SHP77 treated with DMSO at 0.1 percent for 48 hours (cell line): ENCODE measurements at regions not wholly inside any gene's neighbourhood (a gene's known extent, or its start where the extent isn't known, plus 50 kb on each side); places are given as distances from the start of the nearest gene placed in this dataset.
"Not testable (repeated sequence)": the region's sequence is repeated elsewhere in the genome, so short reads cannot be mapped to it uniquely, and the experiment has no call there.

ENCODE experiments used
- DNase-seq: peaks from one replicate; lab custom pipeline; 2025; lab: John Stamatoyannopoulos, UW

DNA sequence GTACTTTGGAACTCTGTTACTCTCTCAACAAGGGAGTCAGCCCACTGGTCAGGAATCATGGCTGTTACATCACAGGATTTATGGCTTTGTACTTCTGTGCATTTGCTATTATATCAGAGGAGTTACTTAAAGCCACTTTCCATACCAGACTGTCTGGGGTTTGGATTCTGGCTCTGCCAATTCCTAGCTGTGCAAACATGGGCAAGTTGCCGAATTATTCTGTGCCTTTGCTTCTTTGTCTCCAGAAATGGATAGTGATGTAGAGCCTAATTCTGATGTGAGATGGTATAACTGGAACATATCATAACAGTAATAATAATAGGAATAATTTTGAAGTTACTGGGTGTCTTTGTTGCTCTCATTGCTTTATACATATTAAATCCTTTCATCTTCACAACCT is 1047.3 kb upstream of the SEMA6A start:
- no peak for DNase-seq

DNA sequence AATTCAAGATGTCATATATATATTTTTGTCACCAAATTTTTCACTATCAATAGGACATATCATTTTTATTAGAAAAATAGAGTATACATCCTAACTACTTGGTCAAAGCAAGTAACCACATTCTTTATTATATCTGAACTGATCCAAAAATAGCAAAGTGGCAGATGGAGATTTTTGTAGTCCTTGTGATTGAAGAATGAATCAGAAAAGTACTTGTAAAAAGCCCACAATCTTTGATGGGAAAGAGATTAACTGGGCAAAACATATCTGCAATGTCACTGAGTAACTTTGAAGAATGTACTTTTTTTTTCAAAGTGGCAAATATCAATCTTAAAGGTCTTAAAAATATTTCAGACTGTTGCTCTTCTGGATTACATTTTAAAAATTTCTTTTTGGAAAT is 1040.6 kb upstream of the SEMA6A start:
- DNase-seq: no peak

DNA sequence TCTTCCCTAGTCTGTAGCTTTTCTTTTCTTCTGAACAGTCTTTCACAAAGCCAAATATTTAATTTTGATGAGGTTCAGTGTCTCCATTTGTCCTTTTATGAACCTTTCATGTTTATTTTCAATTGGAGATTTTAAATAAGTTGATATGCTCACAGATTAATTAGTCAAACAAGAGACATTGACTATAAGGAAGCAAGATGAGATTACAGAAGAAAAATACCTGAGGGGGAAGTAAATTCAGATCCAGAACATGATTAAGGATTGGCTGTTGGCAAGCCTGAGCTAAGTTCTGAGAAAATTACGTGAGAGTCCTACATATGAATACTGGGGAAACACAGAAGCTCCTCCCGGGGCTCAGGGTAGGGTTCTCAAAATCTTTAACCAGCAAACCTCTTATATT is 1039.8 kb upstream of the SEMA6A start:
- no peak for DNase-seq

- no peak for DNase-seq
Observed at GRCh38 chr5:117604845-117605244, 1030.2 kb upstream of the SEMA6A start.

GRCh38 chr5:117599811-117600210 is 1025.2 kb upstream of the SEMA6A start:
- not testable (repeated sequence) for DNase-seq

DNA sequence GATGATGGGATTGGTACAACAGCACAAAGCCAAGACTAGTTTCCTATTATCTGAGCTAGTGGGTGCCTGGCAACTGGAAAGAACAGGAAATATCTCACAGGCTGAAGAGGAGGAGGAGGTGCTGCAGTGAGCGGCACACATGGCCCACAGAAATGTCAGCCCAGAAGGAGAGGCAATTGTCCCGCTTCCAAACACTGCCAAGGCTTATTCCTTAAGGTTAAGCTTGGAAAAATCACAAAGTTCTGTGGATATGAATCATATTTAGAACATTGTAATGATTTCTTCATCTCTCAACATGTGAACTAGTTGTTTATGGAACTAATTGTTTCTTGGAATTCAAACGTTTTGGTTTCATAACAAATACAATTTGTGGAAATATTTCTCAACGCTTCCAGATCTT is 1019.5 kb upstream of the SEMA6A start:
- DNase-seq: no peak

DNA sequence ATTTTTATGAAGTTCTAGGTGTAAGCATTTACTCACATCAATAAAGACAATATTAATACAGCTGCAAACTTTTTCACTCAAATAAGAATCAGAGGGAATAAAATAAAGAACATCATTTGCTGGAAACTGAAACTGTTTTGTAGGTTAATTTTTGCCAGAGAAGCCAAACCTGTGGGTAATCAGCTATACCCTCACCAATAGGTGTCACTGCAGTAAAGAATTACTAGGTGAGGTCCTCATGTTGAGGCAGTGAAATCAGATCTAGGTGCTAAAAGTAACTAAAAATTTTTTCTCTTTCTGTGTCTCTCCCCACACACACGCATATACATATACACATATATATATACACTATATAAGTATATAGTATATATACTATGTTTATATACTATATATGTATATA is 1016.3 kb upstream of the SEMA6A start:
- DNase-seq: no peak

- DNase-seq: no peak
Observed at GRCh38 chr5:117588611-117589010, 1014.0 kb upstream of the SEMA6A start.

DNA sequence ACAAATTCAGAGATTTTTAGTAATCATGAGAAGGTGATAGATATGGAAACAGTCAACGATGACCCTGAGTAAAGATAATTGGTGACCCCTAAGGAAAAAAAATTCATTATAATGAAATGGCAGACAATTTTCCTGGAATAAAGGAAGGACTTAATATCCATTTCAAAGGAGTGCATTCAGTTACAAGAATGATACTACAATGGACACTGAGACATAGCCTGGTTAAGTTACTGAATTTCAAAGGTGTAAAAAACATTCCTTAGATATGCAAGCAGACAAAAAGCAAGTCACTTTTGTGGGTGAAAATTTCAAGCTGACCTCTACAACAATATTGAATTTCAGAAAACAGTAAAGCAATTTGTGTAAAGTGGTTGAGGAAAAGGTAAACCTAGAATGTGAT is 1012.5 kb upstream of the SEMA6A start:
- no peak for DNase-seq

DNA sequence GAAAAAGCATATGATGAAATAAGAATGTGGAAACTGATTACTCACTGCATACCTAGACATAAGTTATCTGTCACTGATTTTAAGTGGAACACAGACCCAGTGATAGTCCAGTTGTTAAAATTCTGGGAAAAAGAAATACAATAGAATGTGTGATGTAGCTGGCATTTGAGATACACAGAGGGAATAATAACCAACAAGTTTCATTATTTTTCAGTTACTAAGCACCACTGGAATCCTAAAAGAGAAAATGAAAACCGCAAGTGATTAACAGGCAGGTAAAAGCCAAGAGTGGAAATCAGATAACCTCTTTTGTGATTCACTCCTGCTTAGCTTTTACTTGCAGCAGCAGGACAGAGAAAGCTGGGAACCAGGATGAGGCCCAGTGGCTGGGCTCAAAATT is 994.0 kb upstream of the SEMA6A start:
- DNase-seq: no peak

GRCh38 chr5:117568126-117568525 is 993.5 kb upstream of the SEMA6A start:
- no peak for DNase-seq

DNA sequence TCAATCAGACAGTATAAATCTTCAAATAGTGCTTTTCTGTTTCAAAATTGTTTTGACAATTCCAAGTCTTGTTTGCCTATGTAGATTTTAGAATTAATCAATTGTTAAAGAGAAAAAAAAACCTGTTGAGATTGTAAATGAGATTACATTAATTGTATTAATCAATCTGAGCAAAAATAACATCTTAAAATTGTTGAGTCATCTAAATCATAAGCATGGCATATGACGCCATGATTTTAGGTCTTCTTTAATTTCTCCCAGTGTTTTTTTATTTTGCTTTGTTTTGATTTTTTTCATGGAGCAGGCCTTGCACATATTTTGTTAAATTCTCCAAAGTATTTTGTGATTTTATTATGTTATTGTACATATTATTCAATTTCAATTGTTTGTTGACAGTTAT is 988.0 kb upstream of the SEMA6A start:
- no peak for DNase-seq

DNA sequence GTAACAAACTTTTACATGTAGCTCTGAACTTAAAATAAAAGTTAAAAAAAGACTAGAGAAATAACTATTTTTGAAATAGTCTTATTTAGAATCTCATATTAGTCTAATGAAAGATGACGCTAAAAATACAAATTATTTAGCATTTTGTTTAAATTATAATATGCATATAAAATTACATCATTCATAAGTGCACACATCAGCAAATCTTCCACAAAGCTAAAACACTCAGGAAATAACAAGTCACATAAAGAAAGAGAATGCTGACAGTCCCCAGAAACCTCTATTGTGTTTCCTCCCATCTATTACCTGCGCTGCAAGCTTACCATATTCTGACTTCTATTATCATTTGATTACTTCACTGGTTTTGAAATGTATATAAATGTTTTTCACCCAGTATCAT is 986.9 kb upstream of the SEMA6A start:
- DNase-seq: no peak

GRCh38 chr5:117559005-117559844 is 984.6 kb upstream of the SEMA6A start:
- DNase-seq: no peak

GRCh38 chr5:117551236-117551635 is 976.6 kb upstream of the SEMA6A start:
- no peak for DNase-seq

DNA sequence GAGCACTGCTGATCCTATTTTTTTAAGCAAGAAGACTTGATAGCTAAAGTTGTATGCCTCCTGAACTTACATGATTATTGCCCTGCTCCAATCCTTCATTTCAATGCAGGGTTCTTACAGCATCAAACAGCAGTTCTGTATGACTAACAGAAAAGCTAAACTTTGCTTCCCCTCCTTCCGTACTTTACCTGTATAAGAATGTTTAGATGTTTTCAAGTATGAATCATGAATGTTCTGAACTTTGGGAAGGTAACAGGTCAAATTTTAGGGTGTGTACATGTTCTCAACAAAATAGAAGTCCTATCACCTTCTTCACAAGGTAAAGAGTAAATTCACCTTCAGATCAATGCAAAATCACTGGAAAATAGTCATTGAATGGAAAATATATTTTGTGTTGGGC is 972.6 kb upstream of the SEMA6A start:
- DNase-seq: no peak

- DNase-seq: no peak
Observed at GRCh38 chr5:117539692-117540091, 965.1 kb upstream of the SEMA6A start.

DNA sequence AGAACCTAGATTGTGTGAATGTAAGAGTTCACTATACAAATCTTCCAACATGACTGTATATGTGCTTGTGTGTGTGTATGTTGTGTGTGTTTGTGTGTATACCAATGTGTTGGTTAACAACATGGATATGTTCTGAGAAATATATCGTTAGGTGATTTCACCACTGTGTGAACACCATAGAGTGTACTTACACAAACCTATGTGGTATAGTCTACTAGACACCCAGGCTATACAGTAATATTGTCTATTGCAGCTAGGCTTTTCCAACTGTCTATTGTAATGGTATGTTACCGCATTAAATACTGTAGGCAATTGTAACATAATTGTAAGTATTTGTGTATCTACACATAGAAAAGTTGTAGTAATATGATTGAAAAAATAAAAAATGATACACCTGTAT is 959.2 kb upstream of the SEMA6A start:
- peak; percentile 7 for DNase-seq

- not testable (repeated sequence) for DNase-seq
Observed at GRCh38 chr5:117533051-117533670, 958.5 kb upstream of the SEMA6A start.

DNA sequence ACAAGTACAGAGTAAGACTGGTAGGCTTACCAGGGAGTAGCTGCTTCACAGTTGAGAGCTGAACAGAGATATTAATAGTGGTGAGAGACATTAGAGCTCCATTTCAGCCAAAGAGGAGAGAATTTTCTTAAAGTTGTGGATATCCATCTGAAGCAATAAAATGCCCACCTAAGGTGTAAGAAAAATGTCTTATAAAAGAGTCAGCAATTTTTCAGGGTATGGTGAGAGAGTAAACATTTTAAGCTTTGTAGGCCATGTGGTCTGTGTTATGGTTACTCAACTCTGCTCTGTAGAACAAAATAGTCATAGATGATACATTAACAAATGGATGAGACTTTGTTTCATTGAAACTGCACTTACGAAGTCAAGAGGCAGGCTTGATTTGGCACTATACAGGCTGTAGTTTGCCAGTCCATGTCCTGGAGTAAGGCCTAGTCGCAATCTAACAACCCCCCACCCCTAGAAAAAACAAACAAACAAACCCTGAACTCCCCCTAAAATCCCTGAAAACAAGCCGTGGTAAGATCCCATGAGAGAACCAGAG is 945.4 kb upstream of the SEMA6A start:
- no peak for DNase-seq

- no peak for DNase-seq
Observed at GRCh38 chr5:117504305-117504704, 929.7 kb upstream of the SEMA6A start.

- DNase-seq: no peak
Observed at GRCh38 chr5:117497601-117498000, 923.0 kb upstream of the SEMA6A start.

GRCh38 chr5:117496801-117497200 is 922.2 kb upstream of the SEMA6A start:
- DNase-seq: no peak

GRCh38 chr5:117494188-117494587 is 919.6 kb upstream of the SEMA6A start:
- DNase-seq: no peak
